ENCODE measurements at regions not wholly inside any gene's neighbourhood (a gene's known extent, or its start where the extent isn't known, plus 50 kb on each side); places are given as distances from the start of the nearest gene placed in this dataset.

DNA sequence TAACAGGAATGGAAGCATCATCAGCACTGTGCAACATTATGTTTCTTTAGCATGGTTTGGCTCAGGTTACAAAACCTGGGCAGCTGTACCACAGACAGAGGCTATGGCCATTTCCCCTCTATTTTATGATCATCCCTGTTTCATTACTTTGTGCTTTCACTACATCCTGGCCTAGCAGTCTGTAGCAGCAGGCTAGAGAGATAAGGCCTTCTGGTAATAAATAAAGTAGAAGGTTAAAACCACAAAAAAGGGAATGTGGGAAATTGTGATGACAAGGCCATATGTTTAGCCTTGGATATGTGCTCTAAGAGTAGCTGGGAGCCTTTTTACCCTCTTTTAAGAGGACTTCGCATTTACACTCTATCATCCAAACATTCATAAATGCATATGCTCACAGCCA is 266.2 kb upstream of the PHF14 start:
- no CpG with 5 or more reads among the region's 1 CpG for WGBS (ENCODE audit: extremely low coverage, insufficient read length, low lambda C conversion rate)
- DNase-seq: no peak

More for the DNA sequence above, 266.2 kb upstream of the PHF14 start:
- Mint-ChIP-seq H3K9me3 (no peaks in the 10 kb centered on the region), H3K4me3 (no peak overlapping the region), H3K4me1 (peaks cover 0 to 2% of the 10 kb centered on the region in 2 experiments; a peak in 1 of 4 replicates), H3K27ac (no peak overlapping the region), H3K27me3 (ENCODE audit: low read depth) (no peaks in the 10 kb centered on the region), H3K36me3 (ENCODE audit: insufficient read depth in 1 of 3, low read depth in 3 of 3) (no peaks in the 10 kb centered on the region)
- H2AK5ac ChIP-seq (ENCODE audit: insufficient read length, low read length): no peak overlapping the region
- H4K91ac ChIP-seq (ENCODE audit: insufficient read length, low read depth, low read length): no peak overlapping the region
- H3K4me2 ChIP-seq (ENCODE audit: insufficient read depth, insufficient read length, low read length): no peak overlapping the region
- no peak overlapping the region for H2BK20ac ChIP-seq (ENCODE audit: low read depth, low read length, poor library complexity, severe bottlenecking)
- no peak overlapping the region for H2BK15ac ChIP-seq (ENCODE audit: low read depth, low read length)
- TF ChIP-seq, protein P1, sequence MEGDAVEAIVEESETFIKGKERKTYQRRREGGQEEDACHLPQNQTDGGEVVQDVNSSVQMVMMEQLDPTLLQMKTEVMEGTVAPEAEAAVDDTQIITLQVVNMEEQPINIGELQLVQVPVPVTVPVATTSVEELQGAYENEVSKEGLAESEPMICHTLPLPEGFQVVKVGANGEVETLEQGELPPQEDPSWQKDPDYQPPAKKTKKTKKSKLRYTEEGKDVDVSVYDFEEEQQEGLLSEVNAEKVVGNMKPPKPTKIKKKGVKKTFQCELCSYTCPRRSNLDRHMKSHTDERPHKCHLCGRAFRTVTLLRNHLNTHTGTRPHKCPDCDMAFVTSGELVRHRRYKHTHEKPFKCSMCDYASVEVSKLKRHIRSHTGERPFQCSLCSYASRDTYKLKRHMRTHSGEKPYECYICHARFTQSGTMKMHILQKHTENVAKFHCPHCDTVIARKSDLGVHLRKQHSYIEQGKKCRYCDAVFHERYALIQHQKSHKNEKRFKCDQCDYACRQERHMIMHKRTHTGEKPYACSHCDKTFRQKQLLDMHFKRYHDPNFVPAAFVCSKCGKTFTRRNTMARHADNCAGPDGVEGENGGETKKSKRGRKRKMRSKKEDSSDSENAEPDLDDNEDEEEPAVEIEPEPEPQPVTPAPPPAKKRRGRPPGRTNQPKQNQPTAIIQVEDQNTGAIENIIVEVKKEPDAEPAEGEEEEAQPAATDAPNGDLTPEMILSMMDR (conservative IDR thresholded peaks at IDR 0.05): no peak
- no peak overlapping the region for H4K5ac ChIP-seq (ENCODE audit: insufficient read length, low read depth, low read length)
- H3K23me2 ChIP-seq (ENCODE audit: insufficient read length, low read depth, low read length, poor library complexity, severe bottlenecking): no peaks in the 10 kb centered on the region
- H2BK12ac ChIP-seq (ENCODE audit: insufficient read length, low read depth, low read length): no peak overlapping the region
- no peaks in the 10 kb centered on the region for H3K9me3 ChIP-seq (ENCODE audit: control insufficient read depth, low read depth, low read length)
- no peak overlapping the region for H2AFZ ChIP-seq (ENCODE audit: low read length)
- H3K4me1 ChIP-seq (ENCODE audit: insufficient read depth, low read length): no peaks in the 10 kb centered on the region
- H3K18ac ChIP-seq (ENCODE audit: insufficient read length, low read depth, low read length): no peak overlapping the region
- no peak overlapping the region for H2BK5ac ChIP-seq (ENCODE audit: insufficient read length, low read length)
- no peaks in the 10 kb centered on the region for H3K79me1 ChIP-seq (ENCODE audit: insufficient read depth, low read depth, low read length, poor library complexity, severe bottlenecking)
- no peaks in the 10 kb centered on the region for H3K79me2 ChIP-seq (ENCODE audit: insufficient read depth, low read length)
- no peak overlapping the region for H3K23ac ChIP-seq (ENCODE audit: insufficient read length, low read depth, low read length)
- H3K27me3 ChIP-seq (ENCODE audit: insufficient read depth, low read length): no peaks in the 10 kb centered on the region
- no peak overlapping the region for H3K4ac ChIP-seq (ENCODE audit: low read depth, low read length)
- H3T11ph ChIP-seq (ENCODE audit: low read length): no peak overlapping the region
- no peak overlapping the region for H2BK120ac ChIP-seq (ENCODE audit: low read depth, low read length, poor library complexity, severe bottlenecking)
- no peak overlapping the region for H3K9ac ChIP-seq (ENCODE audit: extremely low read depth, insufficient read length, low read length)
- no peak overlapping the region for H3K14ac ChIP-seq (ENCODE audit: insufficient read depth, low read length)
- no peak overlapping the region for H3K56ac ChIP-seq (ENCODE audit: insufficient read length, low read depth, low read length)
- no peak overlapping the region for H4K8ac ChIP-seq (replicated peaks; ENCODE audit: insufficient read length, low read depth, low read length)
- no peaks in the 10 kb centered on the region for H4K20me1 ChIP-seq (ENCODE audit: control insufficient read depth, insufficient read depth, insufficient read length)
- no peak overlapping the region for H3K27ac ChIP-seq (ENCODE audit: insufficient read length, low read depth, low read length)

Measured in H9 (cell line).